PC-9 (cell line): ENCODE measurements at regions not wholly inside any gene's neighbourhood (a gene's known extent, or its start where the extent isn't known, plus 50 kb on each side); places are given as distances from the start of the nearest gene placed in this dataset.

Experiments
- BruUV-seq: library from RNA; stranded (reverse); fragments of 400-500 nt; replicated peaks from 2 replicates; lab custom pipeline; 2021; lab: Mats Ljungman, UMichigan
- CTCF ChIA-PET: fragments of 300-600 bp; sonication (Branson Sonifier 250); formaldehyde crosslinking; loops from one replicate; lab custom pipeline; 2022; ENCODE audit warnings: antibody characterized with exemption; lab: Charles Lee
- POLR2A ChIA-PET: fragments of 300-600 bp; sonication (Branson Sonifier 250); formaldehyde crosslinking; loops from one replicate; lab custom pipeline; 2022; ENCODE audit warnings: antibody characterized with exemption; ENCODE audit not compliant: unreplicated experiment; lab: Charles Lee
- DNase-seq, 2 experiments: peaks; one replicate each; pipeline versions ENCODE4 v3.0.0 to v3.0.0-alpha.2; 2015 to 2022; ENCODE audit warnings: mixed read lengths in 1 of 2
- H2AFZ ChIP-seq: fragments of 200-600 bp; sonication (generic); 2 replicates; pipeline ENCODE4 v1.8.1; 2017; ENCODE audit warnings: antibody characterized with exemption
- H3F3A ChIP-seq: fragments of 200-600 bp; sonication (generic); 2 replicates; pipeline ENCODE4 v1.8.1; 2017; ENCODE audit warnings: antibody characterized with exemption, mild to moderate bottlenecking, low read depth; ENCODE audit not compliant: insufficient read depth
- H3K27ac ChIP-seq: fragments of 200-600 bp; sonication (generic); 2 replicates; pipeline ENCODE4 v1.6.1; 2016; ENCODE audit warnings: mixed run types
- H3K27me3 ChIP-seq: fragments of 200-600 bp; sonication (generic); 2 replicates; pipeline ENCODE4 v1.6.1; 2016; ENCODE audit warnings: low read depth, mixed run types; ENCODE audit not compliant: insufficient read depth
- H3K36me3 ChIP-seq: fragments of 200-600 bp; sonication (generic); 2 replicates; pipeline ENCODE4 v1.6.1; 2016; ENCODE audit warnings: low read depth, mixed run types
- H3K4me1 ChIP-seq: fragments of 200-600 bp; sonication (generic); replicated peaks from 2 replicates; pipeline ENCODE4 v1.6.1; 2016; ENCODE audit warnings: mixed run types; ENCODE audit not compliant: insufficient read depth
- H3K4me2 ChIP-seq: fragments of 200-600 bp; sonication (generic); 2 replicates; pipeline ENCODE4 v1.6.1; 2017; ENCODE audit warnings: mixed run types
- H3K4me3 ChIP-seq: fragments of 200-600 bp; sonication (generic); 2 replicates; pipeline ENCODE4 v1.6.1; 2016; ENCODE audit warnings: mixed run types
- H3K79me2 ChIP-seq: fragments of 200-600 bp; sonication (generic); 2 replicates; pipeline ENCODE4 v1.6.1; 2017; ENCODE audit warnings: low read depth, mixed run types
- H3K9me2 ChIP-seq: fragments of 200-600 bp; sonication (generic); 2 replicates; pipeline ENCODE4 v1.8.1; 2017; ENCODE audit warnings: mild to moderate bottlenecking; ENCODE audit not compliant: insufficient read depth
- H3K9me3 ChIP-seq: fragments of 200-600 bp; sonication (generic); 2 replicates; pipeline ENCODE4 v1.8.1; 2016; ENCODE audit warnings: low read depth; ENCODE audit not compliant: insufficient read depth
- H4K20me1 ChIP-seq: fragments of 200-600 bp; sonication (generic); 2 replicates; pipeline ENCODE4 v1.8.1; 2017; ENCODE audit not compliant: insufficient read depth
- CTCF ChIP-seq: fragments of 200-600 bp; sonication (generic); conservative IDR thresholded peaks from 2 replicates; pipeline ENCODE4 v1.6.1; 2017; ENCODE audit warnings: mixed run types, antibody characterized with exemption, mild to moderate bottlenecking, moderate library complexity
- EZH2 ChIP-seq: fragments of 200-600 bp; sonication (generic); IDR thresholded peaks from 2 replicates; pipeline ENCODE4 v1.8.0; 2017; ENCODE audit warnings: antibody characterized with exemption, low read depth
- intact Hi-C: fragments of 100-400 bp; cut with micrococcal nuclease; formaldehyde crosslinking; loops from one replicate; pipeline ENCODE4 v1.10.0; 2022; ENCODE audit not compliant: unreplicated experiment

GRCh38 chr10:130454543-130455000 is 318.4 kb downstream of the GLRX3 start:
- Histone ChIP-seq H3K79me2 (no peaks in the 10 kb centered on the region), H3K9me3 (no peaks in the 10 kb centered on the region), H3K4me2 (no peak overlapping the region), H4K20me1 (no peaks in the 10 kb centered on the region), H3F3A (no peaks in the 10 kb centered on the region), H3K27ac (no peak overlapping the region), H3K27me3 (no peaks in the 10 kb centered on the region), H3K4me1 (no peaks in the 10 kb centered on the region), H3K36me3 (no peaks in the 10 kb centered on the region), H3K9me2 (no peaks in the 10 kb centered on the region), H2AFZ (no peak overlapping the region), H3K4me3 (no peak overlapping the region)
- POLR2A ChIA-PET, result no interaction called here
- BruUV-seq, result no TSS peak
- intact Hi-C loops, result no loop called here
- CTCF ChIA-PET, result no interaction called here
- no peak for DNase-seq
- TF ChIP-seq EZH2 (no peak), CTCF (no peak)

- Histone ChIP-seq H3K4me1 (no peaks in the 10 kb centered on the region), H3K9me2 (no peaks in the 10 kb centered on the region), H3K4me3 (no peak overlapping the region), H3F3A (no peaks in the 10 kb centered on the region), H3K27me3 (no peaks in the 10 kb centered on the region), H3K36me3 (no peaks in the 10 kb centered on the region), H3K4me2 (no peak overlapping the region), H2AFZ (no peak overlapping the region), H3K79me2 (no peaks in the 10 kb centered on the region), H3K9me3 (no peaks in the 10 kb centered on the region), H4K20me1 (no peaks in the 10 kb centered on the region), H3K27ac (no peak overlapping the region)
- intact Hi-C loops, result no loop called here
- DNase-seq, result no peak
- no TSS peak for BruUV-seq
- TF ChIP-seq CTCF (no peak), EZH2 (no peak)
- ChIA-PET CTCF (no interaction called here), POLR2A (no interaction called here)
Measured at GRCh38 chr10:130455111-130455695, 319.0 kb downstream of the GLRX3 start.

GRCh38 chr10:130455791-130456190 is 319.6 kb downstream of the GLRX3 start:
- TF ChIP-seq EZH2 (no peak), CTCF (no peak)
- no peak overlapping the region for H3K4me2 ChIP-seq
- H3K9me3 ChIP-seq, result no peaks in the 10 kb centered on the region
- BruUV-seq, result no TSS peak
- H3F3A ChIP-seq, result no peaks in the 10 kb centered on the region
- H2AFZ ChIP-seq, result no peak overlapping the region
- intact Hi-C loops, result no loop called here
- no peak for DNase-seq
- ChIA-PET POLR2A (no interaction called here), CTCF (no interaction called here)
- H4K20me1 ChIP-seq, result no peaks in the 10 kb centered on the region
- no peak overlapping the region for H3K4me3 ChIP-seq
- H3K27ac ChIP-seq, result no peak overlapping the region
- no peaks in the 10 kb centered on the region for H3K9me2 ChIP-seq
- no peaks in the 10 kb centered on the region for H3K4me1 ChIP-seq
- H3K36me3 ChIP-seq, result no peaks in the 10 kb centered on the region
- H3K27me3 ChIP-seq, result no peaks in the 10 kb centered on the region
- H3K79me2 ChIP-seq, result no peaks in the 10 kb centered on the region
